HL-60/S4 (cell line): ENCODE measurements at regions not wholly inside any gene's neighbourhood (a gene's known extent, or its start where the extent isn't known, plus 50 kb on each side); places are given as distances from the start of the nearest gene placed in this dataset.

ENCODE experiments used
- in situ Hi-C: fragments of 300-500 bp; cut with MboI; formaldehyde crosslinking; loops from 2 replicates; pipeline ENCODE4 v1.14.3; 2022; ENCODE audit warnings: low sequenced_read_pairs

DNA sequence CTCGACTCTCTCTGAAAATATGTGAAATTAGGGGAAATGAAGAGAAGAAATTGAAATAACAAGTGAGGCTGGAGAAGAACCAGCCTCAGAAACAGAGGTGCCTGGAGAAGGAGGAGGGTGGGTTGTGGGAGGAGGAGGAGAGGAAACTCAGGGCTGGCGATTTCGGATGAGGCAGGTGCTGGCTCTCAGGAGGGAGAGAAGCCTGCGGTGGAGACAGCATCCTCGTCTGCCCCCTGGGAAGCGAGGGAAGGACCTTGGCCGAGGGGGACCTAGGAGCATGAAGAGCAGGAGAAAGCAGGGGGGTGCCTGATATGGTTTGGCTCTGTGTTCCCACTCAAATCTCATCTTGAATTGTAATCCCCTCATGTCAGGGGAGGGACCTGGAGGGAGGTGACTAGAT lies 264.7 kb upstream of the TNRC6C start:
- in situ Hi-C loops = no loop called here

DNA sequence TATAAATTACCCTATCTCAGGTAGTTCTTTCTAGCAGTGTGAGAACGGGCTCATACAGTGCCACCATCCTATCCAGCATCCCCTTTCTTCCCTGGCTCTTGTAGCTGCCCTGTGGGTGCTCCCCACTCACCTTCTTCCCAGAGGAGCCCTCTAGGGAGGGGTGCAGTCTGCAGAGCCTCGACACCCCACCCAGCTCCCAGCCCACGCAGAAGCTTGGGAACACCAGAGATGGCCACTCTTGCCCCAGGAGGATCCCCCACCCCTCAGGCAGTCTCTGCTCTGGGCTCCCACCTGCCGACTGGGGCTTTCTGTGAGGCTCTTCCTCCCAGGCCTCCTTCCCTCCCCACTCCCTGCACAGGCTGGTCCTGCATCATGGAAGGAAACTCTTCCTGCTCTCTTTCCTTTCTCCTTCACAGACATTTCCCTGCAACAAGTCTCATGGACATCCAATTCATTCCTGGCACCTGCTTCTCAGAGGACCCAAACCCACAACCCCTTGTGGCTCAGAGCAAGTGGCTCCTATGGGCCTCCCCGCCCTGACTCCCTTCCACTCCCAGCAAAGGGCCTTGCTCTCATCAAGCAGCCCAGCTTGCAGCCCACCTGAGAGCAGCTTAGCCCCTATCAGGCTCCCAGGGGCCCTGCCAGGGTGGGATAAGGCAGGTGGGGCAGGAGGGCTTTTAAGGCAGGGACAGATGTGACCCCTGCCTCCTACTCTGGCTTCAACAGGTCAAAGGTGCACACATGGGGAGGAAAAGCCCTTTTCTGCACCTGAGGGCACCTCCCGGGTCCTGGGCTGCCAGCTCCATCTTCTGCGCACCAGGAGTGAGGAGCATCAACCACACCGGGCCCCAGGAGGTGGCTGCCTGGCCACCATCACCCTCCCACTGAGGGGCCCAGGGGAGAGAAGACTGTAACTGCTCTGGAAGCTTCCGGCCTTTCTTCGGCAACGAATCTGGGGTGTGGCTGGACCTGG lies 263.8 kb upstream of the TNRC6C start:
- in situ Hi-C loops = no loop called here

DNA sequence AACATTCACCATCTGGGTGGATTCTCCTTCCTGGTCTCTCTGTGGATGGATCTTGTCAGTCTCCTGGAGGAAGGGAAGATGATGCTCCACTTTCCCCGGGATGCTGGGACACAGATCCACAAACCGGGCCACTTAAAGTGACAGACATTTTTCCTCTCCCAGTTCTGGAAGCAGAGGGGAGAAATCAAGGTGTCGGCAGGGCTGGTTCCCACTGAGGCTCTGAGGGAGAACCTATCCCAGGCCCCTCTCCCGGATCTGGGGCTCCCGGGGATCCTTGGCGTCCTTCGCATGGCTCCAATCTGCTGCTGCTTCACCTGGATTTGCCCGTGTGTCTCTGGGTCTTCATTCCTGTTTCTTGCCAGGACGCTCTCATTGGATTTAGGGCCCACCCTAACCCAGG lies 263.1 kb upstream of the TNRC6C start:
- in situ Hi-C loops = no loop called here

DNA sequence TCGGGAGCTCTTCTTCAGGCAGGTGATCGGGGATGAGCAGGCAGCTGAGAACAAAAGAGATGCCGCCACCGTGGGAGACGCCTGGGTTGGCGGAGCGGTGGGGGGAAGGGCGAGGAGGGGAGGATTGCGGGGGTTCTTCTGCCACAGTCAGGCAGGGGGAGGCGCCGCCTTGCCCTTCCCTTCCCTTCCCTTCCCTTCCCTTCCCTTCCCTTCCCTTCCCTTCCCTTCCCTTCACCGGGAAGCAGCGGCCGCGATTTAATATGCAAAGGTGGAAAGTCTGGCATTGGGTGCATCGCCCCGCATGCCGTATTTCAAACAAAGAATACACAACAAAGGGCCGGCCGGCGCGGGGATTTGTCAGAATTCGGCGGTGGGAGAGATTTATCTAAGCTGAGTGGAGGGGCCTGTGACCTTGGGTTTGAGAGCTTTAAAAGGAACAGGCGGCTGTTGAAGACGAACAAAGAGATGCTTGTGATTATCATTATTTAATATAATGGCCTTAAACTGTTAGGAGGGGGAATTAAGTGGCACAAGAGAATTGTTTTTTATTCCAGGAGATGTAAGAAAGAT lies 262.3 kb upstream of the TNRC6C start:
- in situ Hi-C loops = no loop called here

DNA sequence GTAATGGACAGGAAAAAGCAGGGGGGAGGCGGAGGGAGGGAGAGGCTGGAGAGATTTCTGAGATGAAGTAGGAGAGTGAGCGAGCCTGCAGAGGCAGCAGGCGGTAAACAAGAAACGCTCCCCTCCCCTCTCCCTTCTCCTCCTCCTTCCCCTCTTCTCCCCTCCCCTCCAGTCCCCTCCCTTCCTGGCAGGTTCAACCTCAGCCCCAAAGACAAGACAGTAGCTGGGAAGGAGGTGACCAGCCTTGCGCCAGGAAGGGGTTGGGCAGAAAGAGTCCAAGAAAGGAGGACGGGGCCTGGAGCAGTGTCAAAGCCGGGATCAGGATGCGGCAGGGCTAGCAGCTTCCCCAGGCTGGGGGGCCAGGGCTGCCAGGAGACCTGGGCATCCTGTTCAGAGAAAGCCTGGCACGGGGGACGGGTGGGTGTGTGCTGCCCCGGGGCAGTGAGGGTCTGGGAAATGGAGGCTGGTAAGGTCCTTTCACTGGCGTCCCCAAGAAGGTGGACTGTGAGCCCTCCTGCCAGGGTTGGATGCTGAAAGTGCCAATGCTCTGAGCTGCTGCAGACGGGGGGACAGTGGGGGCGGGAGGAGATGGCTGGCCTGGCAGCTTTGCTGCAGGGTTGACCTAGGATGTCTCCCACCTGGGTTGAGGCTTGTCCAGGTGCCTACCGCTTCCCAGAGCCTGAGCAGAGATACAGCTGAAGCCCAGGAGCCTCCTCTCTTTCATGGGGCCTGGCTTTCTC lies 261.6 kb upstream of the TNRC6C start:
- in situ Hi-C loops = no loop called here

DNA sequence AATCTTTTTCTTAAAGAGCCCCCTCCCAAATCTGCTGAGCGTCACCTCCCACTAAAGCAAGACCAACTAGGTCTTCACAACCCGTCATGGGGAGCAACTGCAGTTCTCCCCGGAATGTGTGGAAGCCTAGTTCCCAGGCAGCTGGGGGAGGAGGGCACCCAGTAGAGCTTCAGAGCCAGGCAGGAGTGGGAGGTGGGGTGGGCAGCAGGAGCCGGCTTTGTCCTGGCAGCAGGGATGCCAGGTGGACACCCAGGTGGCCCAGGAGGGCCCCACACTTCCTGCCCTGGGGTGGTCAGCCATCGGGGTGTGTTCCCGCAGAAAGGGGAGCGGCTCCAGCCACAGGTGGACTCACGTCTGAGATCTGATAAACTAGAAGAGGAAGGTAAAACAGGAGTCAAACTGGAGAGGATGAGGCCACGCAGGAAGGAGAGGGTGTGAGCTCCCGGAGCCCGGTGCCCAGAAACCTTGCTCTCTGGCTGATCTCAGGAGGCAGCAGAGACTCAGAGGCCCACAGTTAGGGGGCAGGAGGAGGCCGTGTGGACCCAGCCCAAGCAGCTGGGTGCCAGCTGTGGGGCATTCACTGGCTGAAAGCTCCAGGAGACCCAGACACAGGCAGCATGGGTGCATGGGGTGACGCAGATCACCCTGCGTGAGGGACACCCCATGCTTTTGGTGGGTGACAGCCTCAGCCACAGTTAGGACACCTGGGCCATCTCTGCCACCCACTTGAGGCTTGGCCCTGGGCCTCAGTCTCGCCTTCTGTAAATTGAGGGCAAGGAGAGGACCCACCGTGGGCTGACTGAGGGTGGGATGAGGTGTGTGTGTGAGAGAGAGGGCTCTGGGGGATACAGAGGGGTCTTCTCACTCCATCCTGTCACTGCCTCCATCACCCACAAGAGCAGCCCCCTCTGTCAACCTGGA lies 260.8 kb upstream of the TNRC6C start:
- in situ Hi-C loops = no loop called here

DNA sequence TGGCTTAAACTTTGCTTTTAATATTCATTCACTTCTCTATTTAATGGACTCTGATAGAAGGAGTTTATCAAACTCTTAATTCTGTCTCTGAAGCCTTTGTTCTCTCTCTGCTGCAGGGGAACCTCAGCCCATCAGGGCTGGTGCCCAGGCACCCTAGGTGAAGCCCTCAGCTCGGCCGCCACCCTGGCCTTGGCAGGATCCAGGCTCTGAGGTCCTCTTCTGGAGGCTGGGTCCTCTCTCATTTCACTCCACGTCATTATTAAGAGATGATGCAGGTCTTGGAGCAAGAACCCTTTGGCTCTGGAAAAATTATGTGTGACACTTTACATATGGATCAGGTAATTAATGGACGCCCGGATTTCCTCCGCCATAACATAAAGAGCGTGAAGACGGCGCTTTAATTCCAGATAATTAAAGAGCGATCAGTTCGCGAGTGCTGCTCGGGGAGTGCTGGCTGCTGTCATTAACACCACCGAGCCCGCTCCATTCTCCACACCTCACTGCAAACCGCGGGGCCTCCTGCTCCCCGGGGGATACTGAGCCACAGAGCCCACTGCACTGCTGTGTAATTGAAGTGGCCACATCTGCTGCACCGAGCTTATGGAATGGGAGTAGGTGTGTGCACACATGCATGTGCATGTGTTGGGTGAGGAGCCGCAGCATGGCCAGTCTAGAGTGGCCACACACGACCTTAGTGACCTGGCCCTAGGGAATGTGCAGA lies 259.4 kb upstream of the TNRC6C start:
- in situ Hi-C loops = no loop called here

DNA sequence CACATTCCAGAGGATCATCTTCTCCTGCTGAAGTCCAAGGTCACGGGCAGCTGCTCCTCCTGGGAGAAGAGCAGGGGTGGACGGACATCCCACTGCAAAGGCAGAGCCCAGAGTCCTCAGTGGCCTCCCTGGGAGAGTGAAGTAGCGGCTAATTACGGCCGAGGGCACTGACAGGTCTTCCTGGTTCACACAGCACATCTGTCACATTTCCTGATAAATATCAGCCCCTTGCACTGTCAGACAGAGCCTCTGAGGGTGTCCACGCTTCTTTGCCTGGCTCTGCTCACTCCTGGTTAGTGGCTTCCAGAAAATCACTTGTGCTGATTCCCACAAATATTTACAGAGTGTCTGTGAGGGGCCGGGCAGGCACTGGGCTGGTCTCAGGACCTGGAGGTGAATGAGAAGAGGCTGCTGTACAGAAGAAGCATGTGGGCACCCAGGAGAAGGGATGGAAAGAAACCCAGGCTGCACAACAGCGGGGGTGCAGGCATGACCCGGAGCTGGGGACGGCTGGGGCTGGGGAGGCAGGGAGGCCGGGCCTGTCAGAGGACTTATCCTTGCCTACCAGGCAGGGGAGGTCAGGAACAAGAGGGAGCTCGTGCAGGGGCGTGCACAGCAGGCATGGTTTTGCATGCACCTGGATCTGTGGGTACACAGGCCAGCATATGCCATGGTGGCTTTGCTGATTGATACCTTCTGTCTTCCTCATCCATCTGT lies 258.2 kb upstream of the TNRC6C start:
- in situ Hi-C loops = no loop called here

DNA sequence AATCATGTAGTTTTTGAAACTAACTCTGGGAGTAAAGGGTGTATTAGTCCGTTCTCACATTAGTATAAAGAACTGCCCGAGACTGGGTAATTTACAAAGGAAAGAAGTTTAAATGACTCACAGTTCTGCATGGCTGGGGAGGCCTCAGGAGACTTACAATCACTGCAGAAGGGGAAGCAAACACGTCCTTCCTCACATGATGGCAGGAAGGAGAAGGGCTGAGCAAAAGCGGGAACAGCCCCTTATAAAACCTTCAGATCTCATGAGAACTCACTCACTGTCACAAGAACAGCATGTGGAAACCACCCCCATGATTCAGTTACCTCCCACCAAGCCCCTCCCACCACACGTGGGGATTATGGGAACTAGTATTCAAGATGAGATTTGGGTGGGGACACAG lies 256.5 kb upstream of the TNRC6C start:
- in situ Hi-C loops = no loop called here

DNA sequence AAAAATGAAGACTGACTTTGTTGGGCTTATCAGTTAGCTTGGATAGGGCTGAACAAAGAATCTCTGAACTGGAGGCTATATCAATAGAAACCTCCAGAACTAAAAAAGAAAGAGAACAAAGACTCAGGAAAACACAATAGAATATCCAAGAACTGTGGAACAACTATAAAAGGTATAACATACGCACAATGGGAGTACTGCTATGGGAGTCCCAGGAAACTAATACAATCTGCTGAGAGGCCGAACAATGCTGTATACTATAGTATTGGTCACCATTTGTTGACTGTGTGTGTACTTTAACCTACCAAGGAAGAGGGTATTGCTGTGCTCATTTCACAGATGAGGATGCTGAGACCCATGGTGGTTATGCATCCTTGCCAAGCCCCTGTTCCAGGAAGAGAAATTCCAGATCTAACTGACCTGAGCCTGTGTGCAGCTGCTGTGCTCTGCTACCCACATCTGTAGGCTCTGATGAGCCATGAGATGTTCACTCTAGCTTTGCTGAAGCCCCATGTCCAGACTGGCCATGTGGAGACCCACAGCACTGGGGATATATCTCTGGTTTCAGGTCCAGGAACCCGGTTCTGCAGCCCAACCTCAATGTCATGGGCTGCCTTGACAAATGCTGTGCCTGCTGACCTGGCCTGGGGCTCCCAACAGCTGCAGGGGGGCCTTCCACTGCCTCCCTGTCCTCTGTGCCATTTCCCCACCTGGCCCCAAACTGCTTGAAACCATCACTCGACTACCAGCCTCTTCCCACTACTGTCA lies 254.3 kb upstream of the TNRC6C start:
- in situ Hi-C loops = no loop called here

DNA sequence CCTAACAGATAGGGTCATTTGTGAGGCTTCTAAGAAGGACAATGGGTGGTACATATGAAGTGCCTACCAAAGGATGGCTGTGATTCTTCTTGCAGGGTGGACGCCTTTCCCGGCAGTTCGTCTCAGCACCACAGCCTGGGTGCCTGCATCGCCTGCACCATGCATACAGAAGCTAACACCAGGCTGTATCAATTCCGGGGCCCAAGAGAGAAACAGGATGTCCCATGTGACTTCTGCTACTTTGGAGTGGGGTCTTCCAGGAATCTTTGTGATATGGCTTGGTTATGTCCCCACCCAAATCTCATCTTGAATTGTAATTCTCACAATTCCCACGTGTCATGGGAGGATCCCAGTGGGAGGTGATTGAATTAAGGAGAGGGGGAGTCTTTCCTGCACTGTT lies 251.6 kb upstream of the TNRC6C start:
- in situ Hi-C loops = no loop called here

DNA sequence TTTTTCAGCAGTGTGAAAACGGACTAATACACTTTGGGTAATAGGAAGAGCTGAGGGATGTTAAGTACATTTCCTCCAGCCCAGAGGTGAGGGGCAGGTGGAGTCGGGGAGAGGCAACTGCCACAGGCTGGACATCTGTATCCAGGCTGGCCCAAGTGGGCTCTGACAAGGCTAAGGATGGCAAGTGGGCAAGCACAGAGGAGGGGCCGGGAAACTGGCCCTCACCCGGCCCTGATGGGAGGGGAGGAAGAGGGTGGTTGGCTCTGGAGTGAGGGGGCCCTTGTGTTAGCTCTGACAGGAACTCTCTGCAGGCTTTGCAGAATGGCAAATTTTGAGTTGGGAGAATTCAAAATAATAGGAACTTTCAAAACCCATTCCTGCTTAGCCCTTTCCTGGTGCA lies 251.0 kb upstream of the TNRC6C start:
- in situ Hi-C loops = no loop called here

DNA sequence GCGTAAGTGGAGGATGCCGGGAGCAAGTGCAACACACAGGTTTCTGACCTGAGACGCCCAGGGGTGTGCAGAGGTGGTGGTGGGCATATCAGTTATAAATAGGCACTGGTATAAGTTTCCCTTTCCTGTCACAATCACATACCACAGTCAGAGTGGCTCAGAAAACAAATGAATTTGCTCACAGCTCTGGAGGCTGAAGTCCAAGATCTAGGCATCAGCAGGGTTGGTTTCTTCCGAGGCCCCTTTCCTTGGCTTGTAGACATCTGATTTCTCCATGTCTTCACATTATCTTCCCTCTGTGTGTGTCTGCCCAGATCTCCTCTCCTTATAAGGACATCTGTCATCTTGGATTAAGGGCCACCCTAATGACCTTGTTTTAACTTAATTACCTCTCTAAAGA lies 250.5 kb upstream of the TNRC6C start:
- in situ Hi-C loops = no loop called here

DNA sequence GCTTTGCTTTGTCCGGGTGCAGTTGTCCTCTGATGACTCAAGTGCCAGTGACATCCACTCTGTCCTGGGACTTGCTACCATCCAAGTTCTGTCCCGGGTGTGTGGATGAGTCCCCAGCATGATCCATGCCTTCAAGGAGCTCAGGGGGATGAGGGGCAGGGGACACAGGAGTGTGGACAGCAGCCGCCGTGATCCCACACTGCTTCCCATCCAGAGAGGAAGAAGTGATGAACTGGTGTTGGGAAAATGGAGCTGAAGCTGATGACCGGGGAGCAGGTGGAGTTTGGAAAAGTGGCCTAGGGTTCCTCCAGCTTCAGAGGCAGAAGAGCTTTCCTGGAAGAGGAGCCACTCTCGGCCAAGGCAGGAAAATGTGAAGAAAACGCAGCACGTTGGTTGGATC lies 249.6 kb upstream of the TNRC6C start:
- in situ Hi-C loops = no loop called here

DNA sequence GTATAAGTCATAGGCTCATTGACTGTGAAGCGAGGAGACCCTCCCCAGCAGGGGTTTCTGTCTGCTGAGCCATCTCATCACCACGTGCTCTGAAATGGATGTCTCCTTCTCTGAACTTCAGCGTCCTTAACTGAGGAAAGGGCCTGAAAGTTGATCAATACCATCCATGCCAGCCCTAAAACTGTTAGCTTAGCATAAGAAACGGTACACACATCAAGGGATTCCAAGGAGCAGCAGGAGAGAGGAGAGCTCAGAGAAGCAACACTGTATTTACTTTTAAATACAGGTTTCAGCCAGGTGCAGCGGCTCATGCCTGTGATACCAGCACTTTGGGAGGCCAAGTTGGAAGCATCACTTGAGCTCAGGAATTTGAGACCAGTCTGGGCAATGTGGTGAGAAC lies 248.9 kb upstream of the TNRC6C start:
- in situ Hi-C loops = no loop called here

DNA sequence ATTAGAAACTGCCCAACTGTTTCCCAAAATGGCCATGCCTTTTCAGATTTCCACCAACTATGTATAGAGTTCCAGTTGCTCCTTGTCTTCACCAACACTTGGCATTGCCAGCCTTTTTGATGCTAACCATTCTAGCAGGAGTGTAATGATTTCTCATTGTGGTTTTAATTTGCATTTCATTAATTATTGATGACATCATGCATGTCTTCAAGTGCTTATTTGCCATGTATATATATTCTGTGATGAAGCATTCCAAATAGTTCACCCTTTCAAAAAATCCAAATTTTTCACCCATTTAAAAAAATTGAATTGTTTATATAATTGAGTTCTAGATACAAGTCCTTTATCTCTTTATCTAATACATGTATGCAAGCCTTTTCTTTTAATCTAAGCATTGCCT lies 245.9 kb upstream of the TNRC6C start:
- in situ Hi-C loops = no loop called here

DNA sequence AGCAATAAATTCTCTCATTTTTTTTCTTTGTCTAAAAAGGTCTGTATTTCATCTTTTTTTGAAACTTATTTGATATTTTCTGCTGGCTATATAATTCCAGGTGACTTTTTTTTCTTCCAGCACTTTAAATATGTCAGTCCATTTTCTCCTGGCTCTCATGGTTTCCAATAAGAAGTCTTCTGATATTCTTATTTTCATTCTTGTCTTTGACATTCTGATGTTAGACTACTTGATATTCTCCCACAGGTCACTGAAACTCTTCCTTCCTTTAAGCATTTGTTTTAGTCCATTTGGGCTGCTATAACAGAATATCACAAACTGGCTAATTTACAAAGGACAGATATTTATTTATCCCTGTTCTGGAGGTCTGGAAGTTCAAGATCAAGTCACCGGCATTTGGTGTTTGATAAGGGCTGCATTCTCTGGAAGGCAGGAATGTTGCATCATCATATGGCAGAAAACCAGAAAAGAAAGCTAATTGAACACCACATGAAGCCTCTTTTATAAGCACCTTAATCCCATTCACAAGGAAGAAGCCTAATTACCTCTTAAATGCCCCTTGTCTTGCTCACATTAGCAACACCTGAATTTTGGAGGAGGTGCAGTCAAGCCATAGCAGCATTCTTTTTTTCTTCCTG lies 242.1 kb upstream of the TNRC6C start:
- in situ Hi-C loops = no loop called here

DNA sequence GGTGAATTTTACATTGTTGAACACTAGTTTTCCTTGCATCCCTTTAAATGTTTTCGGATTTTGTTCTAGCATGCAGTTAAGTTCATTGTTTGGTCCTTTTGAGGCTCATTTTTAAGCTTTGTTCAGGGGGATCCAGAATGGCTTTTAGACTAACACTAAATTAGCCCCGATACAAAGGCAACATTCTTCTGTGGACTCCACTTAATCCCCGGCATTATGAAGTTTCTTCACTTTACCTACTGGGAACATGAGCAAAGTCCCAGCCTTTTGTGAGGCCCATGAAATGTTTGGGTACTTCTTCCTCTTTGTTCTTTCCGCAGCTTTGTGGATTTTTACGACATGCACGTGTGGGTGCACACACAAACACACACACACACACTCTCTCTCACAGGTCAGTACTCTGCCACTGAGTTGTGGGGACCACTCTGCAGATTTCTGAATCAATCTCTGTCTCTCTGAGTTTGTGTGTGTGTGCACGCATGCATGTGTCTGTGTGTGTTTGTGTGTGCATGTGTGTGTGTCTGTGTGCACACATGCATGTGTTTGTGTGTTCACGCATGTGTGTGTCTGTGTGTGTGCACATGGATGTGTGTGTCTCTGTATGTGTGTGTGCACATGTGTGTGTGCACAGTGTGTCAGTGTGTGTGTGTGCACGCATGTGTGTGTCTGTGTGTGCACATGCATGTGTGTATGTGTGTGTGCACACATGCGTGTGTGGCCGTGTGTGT lies 240.4 kb upstream of the TNRC6C start:
- in situ Hi-C loops = no loop called here
